Natural killer cell treated with Interleukin-12 subunit alpha and Interleukin-12 subunit beta and Interleukin-15 and Interleukin-18, amount 100 ng/mL, for 72 hours (primary cell): ENCODE measurements at regions not wholly inside any gene's neighbourhood (a gene's known extent, or its start where the extent isn't known, plus 50 kb on each side); places are given as distances from the start of the nearest gene placed in this dataset.

ENCODE experiments used
- ATAC-seq, 2 donors: fragments of 150-1000 bp; cut with Tn5 transposase in 1 of 2; sonication (Bioruptor Pico), chemical (Tn5 transposase) in 1 of 2; 2 replicates each; pipeline ENCODE4 v1.10.0; 2021
- DNase-seq: peaks from one replicate; pipeline ENCODE4 v3.0.0; 2022; ENCODE audit warnings: low spot score
- H3K27ac Mint-ChIP-seq, 2 donors: 1 replicate in 1 of 2; 2 replicates in 1 of 2; pipeline ENCODE4 v1.8.0; 2022; ENCODE audit warnings: mixed read lengths in 2 of 2, mild to moderate bottlenecking in 1 of 2, moderate library complexity in 1 of 2
- H3K27me3 Mint-ChIP-seq, 2 donors: 1 replicate in 1 of 2; 2 replicates in 1 of 2; pipeline ENCODE4 v1.8.0; 2022; ENCODE audit warnings: mixed read lengths in 2 of 2
- H3K36me3 Mint-ChIP-seq: one replicate; pipeline ENCODE4 v1.8.0; 2022; ENCODE audit warnings: mixed read lengths
- H3K4me1 Mint-ChIP-seq, 2 donors: 1 replicate in 1 of 2; 2 replicates in 1 of 2; pipeline ENCODE4 v1.8.0; 2022; ENCODE audit warnings: low read depth in 2 of 2, mixed read lengths in 2 of 2, mild to moderate bottlenecking in 1 of 2
- H3K4me3 Mint-ChIP-seq: one replicate; pipeline ENCODE4 v1.8.0; 2022; ENCODE audit warnings: mixed read lengths
- H3K9me3 Mint-ChIP-seq: 2 replicates; pipeline ENCODE4 v1.8.0; 2022; ENCODE audit warnings: mixed read lengths

- Mint-ChIP-seq H3K27ac (peak overlapping the region; percentile 91 to 92), H3K36me3 (peaks cover 4% of the 10 kb centered on the region), H3K27me3 (peaks cover 0 to 2% of the 10 kb centered on the region in 2 donors), H3K9me3 (peaks cover 7% of the 10 kb centered on the region), H3K4me3 (peak overlapping the region; percentile 80), H3K4me1 (peaks cover 17 to 27% of the 10 kb centered on the region in 2 donors)
- DNase-seq, result no peak
- no peak for ATAC-seq
Observed at GRCh38 chr6:105600336-105601260, 197.7 kb upstream of the PREP start.

GRCh38 chr6:105598264-105598663 lies 195.4 kb upstream of the PREP start:
- H3K4me3 Mint-ChIP-seq, result no peak overlapping the region
- no peak for ATAC-seq

GRCh38 chr6:105596284-105596755 lies 193.4 kb upstream of the PREP start:
- H3K4me3 Mint-ChIP-seq, result no peak overlapping the region
- peaks cover 0 to 2% of the 10 kb centered on the region in 2 donors for H3K27me3 Mint-ChIP-seq
- peaks cover 5% of the 10 kb centered on the region for H3K9me3 Mint-ChIP-seq
- ATAC-seq (no peak), DNase-seq (no peak)
- H3K4me1 Mint-ChIP-seq, result peaks cover 20 to 36% of the 10 kb centered on the region in 2 donors
- H3K27ac Mint-ChIP-seq, result peak overlapping the region in 1 of 2 donors; percentile 14
- H3K36me3 Mint-ChIP-seq, result peaks cover 4% of the 10 kb centered on the region

More at GRCh38 chr6:105598264-105598663, 195.4 kb upstream of the PREP start:
- H3K36me3 Mint-ChIP-seq, result peaks cover 4% of the 10 kb centered on the region
- DNase-seq, result no peak
- H3K27ac Mint-ChIP-seq, result peak overlapping the region in 1 of 2 donors; percentile 6
- peaks cover 7% of the 10 kb centered on the region for H3K9me3 Mint-ChIP-seq
- H3K4me1 Mint-ChIP-seq, result peaks cover 17 to 29% of the 10 kb centered on the region in 2 donors
- H3K27me3 Mint-ChIP-seq, result peaks cover 0 to 2% of the 10 kb centered on the region in 2 donors

GRCh38 chr6:105595829-105596228 lies 192.9 kb upstream of the PREP start:
- H3K4me3 Mint-ChIP-seq, result no peak overlapping the region
- DNase-seq (no peak), ATAC-seq (no peak)
- H3K36me3 Mint-ChIP-seq, result peaks cover 4% of the 10 kb centered on the region
- peaks cover 23 to 37% of the 10 kb centered on the region in 2 donors for H3K4me1 Mint-ChIP-seq
- peaks cover 4% of the 10 kb centered on the region for H3K9me3 Mint-ChIP-seq
- H3K27ac Mint-ChIP-seq, result peak overlapping the region in 1 of 2 donors; percentile 14
- H3K27me3 Mint-ChIP-seq, result peaks cover 0 to 2% of the 10 kb centered on the region in 2 donors

- Mint-ChIP-seq H3K27ac (no peak overlapping the region), H3K4me3 (no peak overlapping the region), H3K27me3 (no peaks in the 10 kb centered on the region), H3K4me1 (peaks cover 21 to 30% of the 10 kb centered on the region in 2 donors), H3K36me3 (peaks cover 4% of the 10 kb centered on the region), H3K9me3 (peaks cover 4% of the 10 kb centered on the region)
- ATAC-seq (no peak), DNase-seq (no peak)
Observed at GRCh38 chr6:105594821-105595220, 191.9 kb upstream of the PREP start.

GRCh38 chr6:105593805-105594671 lies 191.2 kb upstream of the PREP start:
- peaks cover 4% of the 10 kb centered on the region for H3K9me3 Mint-ChIP-seq
- peaks cover 21 to 26% of the 10 kb centered on the region in 2 donors for H3K4me1 Mint-ChIP-seq
- no peak overlapping the region for H3K4me3 Mint-ChIP-seq
- no peak for DNase-seq
- no peak overlapping the region for H3K27ac Mint-ChIP-seq
- ATAC-seq, result no peak
- peaks cover 4% of the 10 kb centered on the region for H3K36me3 Mint-ChIP-seq
- H3K27me3 Mint-ChIP-seq, result no peaks in the 10 kb centered on the region

- H3K4me3 Mint-ChIP-seq, result no peak overlapping the region
- no peak for ATAC-seq
- peaks cover 21 to 31% of the 10 kb centered on the region in 2 donors for H3K4me1 Mint-ChIP-seq
- no peak for DNase-seq
- H3K27me3 Mint-ChIP-seq, result no peaks in the 10 kb centered on the region
- H3K9me3 Mint-ChIP-seq, result no peaks in the 10 kb centered on the region
- no peaks in the 10 kb centered on the region for H3K36me3 Mint-ChIP-seq
- H3K27ac Mint-ChIP-seq, result peak overlapping the region in 1 of 2 donors; percentile 42
Observed at GRCh38 chr6:105593056-105593690, 190.3 kb upstream of the PREP start.

- H3K4me3 Mint-ChIP-seq, result no peak overlapping the region
- H3K36me3 Mint-ChIP-seq, result no peaks in the 10 kb centered on the region
- peak overlapping the region in 1 of 2 donors; percentile 42 for H3K27ac Mint-ChIP-seq
- H3K27me3 Mint-ChIP-seq, result peaks cover 0 to under 1% of the 10 kb centered on the region in 2 donors
- no peak for ATAC-seq
- H3K4me1 Mint-ChIP-seq, result peaks cover 21 to 31% of the 10 kb centered on the region in 2 donors
- DNase-seq, result no peak
- H3K9me3 Mint-ChIP-seq, result no peaks in the 10 kb centered on the region
Observed at GRCh38 chr6:105592329-105592728, 189.4 kb upstream of the PREP start.

GRCh38 chr6:105591053-105591452 lies 188.2 kb upstream of the PREP start:
- peaks cover 0 to 4% of the 10 kb centered on the region in 2 donors for H3K27me3 Mint-ChIP-seq
- ATAC-seq (peak; percentile 86 to 90), DNase-seq (no peak)
- H3K27ac Mint-ChIP-seq, result peak overlapping the region; percentile 6 to 42
- H3K4me3 Mint-ChIP-seq, result peak overlapping the region; percentile 21
- no peaks in the 10 kb centered on the region for H3K36me3 Mint-ChIP-seq
- H3K9me3 Mint-ChIP-seq, result no peaks in the 10 kb centered on the region
- H3K4me1 Mint-ChIP-seq, result peaks cover 21 to 31% of the 10 kb centered on the region in 2 donors

- no peak for ATAC-seq
- Mint-ChIP-seq H3K4me1 (peaks cover 17 to 25% of the 10 kb centered on the region in 2 donors), H3K4me3 (no peak overlapping the region), H3K36me3 (no peaks in the 10 kb centered on the region), H3K9me3 (no peaks in the 10 kb centered on the region), H3K27me3 (peaks cover 0 to 6% of the 10 kb centered on the region in 2 donors), H3K27ac (peak overlapping the region in 1 of 2 donors; percentile 6)
- no peak for DNase-seq
Observed at GRCh38 chr6:105588123-105588710, 185.3 kb upstream of the PREP start.

GRCh38 chr6:105587349-105588122 lies 184.7 kb upstream of the PREP start:
- Mint-ChIP-seq H3K4me3 (no peak overlapping the region), H3K9me3 (no peaks in the 10 kb centered on the region), H3K27ac (no peak overlapping the region), H3K4me1 (peaks cover 12 to 18% of the 10 kb centered on the region in 2 donors), H3K27me3 (peaks cover 0 to 6% of the 10 kb centered on the region in 2 donors), H3K36me3 (no peaks in the 10 kb centered on the region)
- no peak for DNase-seq
- no peak for ATAC-seq

- Mint-ChIP-seq H3K9me3 (peaks cover 3% of the 10 kb centered on the region), H3K36me3 (peaks cover 10% of the 10 kb centered on the region), H3K27me3 (peaks cover 9 to 14% of the 10 kb centered on the region in 2 donors), H3K4me3 (no peak overlapping the region), H3K4me1 (peaks cover 2 to 5% of the 10 kb centered on the region in 2 donors), H3K27ac (no peak overlapping the region)
- no peak for ATAC-seq
- DNase-seq, result no peak
Observed at GRCh38 chr6:105578179-105578707, 175.4 kb upstream of the PREP start.
